ENCODE measurements at regions not wholly inside any gene's neighbourhood (a gene's known extent, or its start where the extent isn't known, plus 50 kb on each side); places are given as distances from the start of the nearest gene placed in this dataset.

GRCh38 chr18:60149316-60149715, 223.3 kb downstream of the MC4R start (continued):
- no peak for TF ChIP-seq CHD7 (IDR thresholded peaks at IDR 0.05; ENCODE audit: insufficient replicate concordance, low read length)
- no peak for TF ChIP-seq FOSL1 (IDR thresholded peaks at IDR 0.05; ENCODE audit: insufficient read depth, low read depth, low read length)
- TF ChIP-seq SUZ12 (IDR thresholded peaks at IDR 0.05; ENCODE audit: low read length) = no peak
- no peak for TF ChIP-seq SRF (IDR thresholded peaks at IDR 0.05; ENCODE audit: low read depth, low read length)
- TF ChIP-seq TCF12 (IDR thresholded peaks at IDR 0.05; ENCODE audit: low read depth, low read length) = no peak
- TF ChIP-seq CHD2 (IDR thresholded peaks at IDR 0.05; ENCODE audit: low read length) = no peak
- no peak for TF ChIP-seq CEBPB (IDR thresholded peaks at IDR 0.05; ENCODE audit: low read depth, low read length)
- no peak for TF ChIP-seq RFX5 (IDR thresholded peaks at IDR 0.05; ENCODE audit: borderline replicate concordance, low read depth, low read length)
- TF ChIP-seq TAF7 (optimal IDR thresholded peaks at IDR 0.05; ENCODE audit: borderline replicate concordance, low read depth, low read length) = no peak
- no peak for TF ChIP-seq BACH1 (IDR thresholded peaks at IDR 0.05; ENCODE audit: low read length)
- no peak for TF ChIP-seq E2F6 (IDR thresholded peaks at IDR 0.05)
- no peak for TF ChIP-seq JUND (IDR thresholded peaks at IDR 0.05; ENCODE audit: low read length)
- no peak for TF ChIP-seq KDM4A (IDR thresholded peaks at IDR 0.05; ENCODE audit: low read depth, low read length, severe bottlenecking)

Data from H1 (cell line).